ENCODE measurements at regions not wholly inside any gene's neighbourhood (a gene's known extent, or its start where the extent isn't known, plus 50 kb on each side); places are given as distances from the start of the nearest gene placed in this dataset.

DNA sequence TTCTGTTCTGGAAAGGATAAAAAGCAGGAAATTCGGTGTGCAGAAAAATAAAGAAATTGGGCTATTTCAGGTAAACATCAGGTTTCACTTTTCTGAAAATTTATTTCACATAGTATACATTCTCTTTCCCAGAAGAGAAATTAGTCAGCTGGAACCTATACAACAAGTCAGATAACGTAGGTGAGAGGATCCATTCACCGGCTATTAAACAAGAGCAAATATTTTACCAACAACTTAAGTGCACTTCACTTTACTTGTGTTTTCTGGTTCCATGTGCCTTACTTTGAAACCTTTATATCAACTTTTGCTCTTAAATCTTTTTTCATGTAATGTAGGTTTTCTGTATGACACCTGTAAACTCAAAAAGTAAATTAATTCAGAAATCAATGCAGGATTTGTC lies 839.7 kb downstream of the CDH11 start:
- Histone ChIP-seq H4K91ac (ENCODE audit: insufficient read length, low read depth, low read length) (no peak overlapping the region), H3K79me2 (ENCODE audit: insufficient read depth, low read length) (no peaks in the 10 kb centered on the region), H3K9me3 (ENCODE audit: control insufficient read depth, low read depth, low read length) (no peaks in the 10 kb centered on the region), H3K23ac (ENCODE audit: insufficient read length, low read depth, low read length) (no peak overlapping the region), H4K5ac (ENCODE audit: insufficient read length, low read depth, low read length) (no peak overlapping the region), H3K4me1 (ENCODE audit: insufficient read depth, low read length) (no peaks in the 10 kb centered on the region), H3K23me2 (ENCODE audit: insufficient read length, low read depth, low read length, poor library complexity, severe bottlenecking) (no peaks in the 10 kb centered on the region), H2BK5ac (ENCODE audit: insufficient read length, low read length) (no peak overlapping the region), H3K14ac (ENCODE audit: insufficient read depth, low read length) (no peak overlapping the region), H3K4ac (ENCODE audit: low read depth, low read length) (no peak overlapping the region), H3K9ac (ENCODE audit: extremely low read depth, insufficient read length, low read length) (no peak overlapping the region), H3K18ac (ENCODE audit: insufficient read length, low read depth, low read length) (no peak overlapping the region), H2AFZ (ENCODE audit: low read length) (no peak overlapping the region), H2BK12ac (ENCODE audit: insufficient read length, low read depth, low read length) (no peak overlapping the region), H2BK120ac (ENCODE audit: low read depth, low read length, poor library complexity, severe bottlenecking) (no peak overlapping the region), H3K56ac (ENCODE audit: insufficient read length, low read depth, low read length) (no peak overlapping the region), H4K8ac (replicated peaks; ENCODE audit: insufficient read length, low read depth, low read length) (no peak overlapping the region), H2AK5ac (ENCODE audit: insufficient read length, low read length) (no peak overlapping the region), H3T11ph (ENCODE audit: low read length) (no peak overlapping the region), H3K4me2 (ENCODE audit: insufficient read depth, insufficient read length, low read length) (no peak overlapping the region), H4K20me1 (ENCODE audit: control insufficient read depth, insufficient read depth, insufficient read length) (no peaks in the 10 kb centered on the region), H2BK15ac (ENCODE audit: low read depth, low read length) (no peak overlapping the region), H3K27me3 (ENCODE audit: insufficient read depth, low read length) (no peaks in the 10 kb centered on the region), H2BK20ac (ENCODE audit: low read depth, low read length, poor library complexity, severe bottlenecking) (no peak overlapping the region), H3K27ac (ENCODE audit: insufficient read length, low read depth, low read length) (no peak overlapping the region), H3K79me1 (ENCODE audit: insufficient read depth, low read depth, low read length, poor library complexity, severe bottlenecking) (no peaks in the 10 kb centered on the region)
- TF ChIP-seq, protein P1, sequence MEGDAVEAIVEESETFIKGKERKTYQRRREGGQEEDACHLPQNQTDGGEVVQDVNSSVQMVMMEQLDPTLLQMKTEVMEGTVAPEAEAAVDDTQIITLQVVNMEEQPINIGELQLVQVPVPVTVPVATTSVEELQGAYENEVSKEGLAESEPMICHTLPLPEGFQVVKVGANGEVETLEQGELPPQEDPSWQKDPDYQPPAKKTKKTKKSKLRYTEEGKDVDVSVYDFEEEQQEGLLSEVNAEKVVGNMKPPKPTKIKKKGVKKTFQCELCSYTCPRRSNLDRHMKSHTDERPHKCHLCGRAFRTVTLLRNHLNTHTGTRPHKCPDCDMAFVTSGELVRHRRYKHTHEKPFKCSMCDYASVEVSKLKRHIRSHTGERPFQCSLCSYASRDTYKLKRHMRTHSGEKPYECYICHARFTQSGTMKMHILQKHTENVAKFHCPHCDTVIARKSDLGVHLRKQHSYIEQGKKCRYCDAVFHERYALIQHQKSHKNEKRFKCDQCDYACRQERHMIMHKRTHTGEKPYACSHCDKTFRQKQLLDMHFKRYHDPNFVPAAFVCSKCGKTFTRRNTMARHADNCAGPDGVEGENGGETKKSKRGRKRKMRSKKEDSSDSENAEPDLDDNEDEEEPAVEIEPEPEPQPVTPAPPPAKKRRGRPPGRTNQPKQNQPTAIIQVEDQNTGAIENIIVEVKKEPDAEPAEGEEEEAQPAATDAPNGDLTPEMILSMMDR (conservative IDR thresholded peaks at IDR 0.05) = no peak
- Mint-ChIP-seq H3K4me3 (no peak overlapping the region), H3K4me1 (no peaks in the 10 kb centered on the region), H3K27ac (no peak overlapping the region), H3K9me3 (peaks cover 0 to 3% of the 10 kb centered on the region in 2 experiments; a peak in 1 of 5 replicates), H3K36me3 (ENCODE audit: insufficient read depth in 1 of 3, low read depth in 3 of 3) (no peaks in the 10 kb centered on the region), H3K27me3 (ENCODE audit: low read depth) (no peaks in the 10 kb centered on the region)
- no peak for DNase-seq
- no CpG with 5 or more reads among the region's 3 CpGs for WGBS (ENCODE audit: extremely low coverage, insufficient read length, low lambda C conversion rate)

All from H9 (cell line).